Activated CD4-positive, alpha-beta T cell treated with anti-CD3 and anti-CD28 coated beads, Interleukin-2, amount 50 U/mL, for 24 hours (primary cell): ENCODE measurements at regions not wholly inside any gene's neighbourhood (a gene's known extent, or its start where the extent isn't known, plus 50 kb on each side); places are given as distances from the start of the nearest gene placed in this dataset.

ENCODE experiments used
- DNase-seq, 2 donors: peaks; one replicate each; pipeline ENCODE4 v3.0.0-alpha.2; 2020; ENCODE audit warnings: low read depth in 1 of 2, low spot score in 1 of 2

DNA sequence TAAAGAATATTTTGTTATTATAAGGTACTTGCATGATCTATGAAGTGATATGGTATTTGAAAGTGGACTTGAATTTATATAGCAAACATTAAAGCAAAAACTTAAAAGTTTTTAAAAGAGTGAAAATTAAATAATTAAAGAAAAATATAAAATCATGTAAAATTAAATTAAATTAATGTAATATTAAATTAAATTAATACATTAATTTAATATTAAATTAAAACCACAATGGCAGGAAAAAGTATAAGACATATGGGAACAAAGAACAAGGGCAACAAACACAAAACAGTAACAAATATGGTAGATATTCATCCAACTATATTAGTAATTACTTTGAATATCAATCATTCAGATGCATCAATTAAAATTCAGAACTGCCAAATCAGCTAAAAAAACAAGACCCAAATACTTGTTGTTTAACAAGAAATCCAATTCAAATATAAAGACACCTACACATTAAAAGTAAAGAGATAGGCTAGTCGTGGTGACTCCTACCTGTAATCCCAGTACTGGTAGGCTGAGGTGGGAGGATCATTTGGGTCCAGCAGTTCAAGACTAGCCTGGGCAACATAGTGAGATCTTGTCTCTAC is 992.2 kb upstream of the MIR17HG start:
- no peak for DNase-seq

DNA sequence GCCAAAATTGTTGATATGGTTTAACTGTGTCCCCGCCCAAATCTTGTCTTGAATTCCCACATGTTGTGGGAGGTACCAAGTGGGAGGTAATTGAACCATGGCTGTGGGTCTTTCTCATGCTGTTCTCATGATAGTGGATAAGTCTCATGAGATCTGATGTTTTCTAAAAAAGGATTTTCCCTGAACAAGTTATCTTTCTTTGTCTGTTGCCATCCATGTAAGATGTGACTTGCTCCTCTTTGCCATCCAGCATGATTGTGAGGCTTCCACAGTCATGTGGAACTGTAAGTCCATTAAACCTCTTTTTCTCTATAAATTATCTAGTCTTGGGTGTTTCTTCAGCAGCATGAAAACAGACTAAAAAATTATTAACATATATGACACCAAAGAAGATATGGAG is 986.7 kb upstream of the MIR17HG start:
- DNase-seq = no peak

DNA sequence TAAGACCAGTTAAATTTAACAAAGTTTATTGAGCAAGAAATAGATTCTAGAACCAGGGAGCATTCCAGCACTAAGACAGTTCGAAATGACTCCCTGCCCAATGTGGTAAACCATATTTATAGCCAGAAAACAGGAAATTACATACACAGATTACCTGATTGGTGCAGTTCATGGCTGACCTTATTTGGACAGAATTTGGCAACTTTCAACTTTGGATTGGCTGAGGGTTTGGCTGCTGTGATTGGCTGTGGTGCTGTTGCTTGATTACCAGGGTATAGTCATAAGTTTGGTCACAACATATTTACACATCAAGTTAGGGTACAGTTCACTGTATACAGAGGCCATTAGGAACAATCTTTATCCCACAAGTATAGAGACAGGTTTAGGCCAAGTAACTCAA is 984.8 kb upstream of the MIR17HG start:
- DNase-seq = no peak

DNA sequence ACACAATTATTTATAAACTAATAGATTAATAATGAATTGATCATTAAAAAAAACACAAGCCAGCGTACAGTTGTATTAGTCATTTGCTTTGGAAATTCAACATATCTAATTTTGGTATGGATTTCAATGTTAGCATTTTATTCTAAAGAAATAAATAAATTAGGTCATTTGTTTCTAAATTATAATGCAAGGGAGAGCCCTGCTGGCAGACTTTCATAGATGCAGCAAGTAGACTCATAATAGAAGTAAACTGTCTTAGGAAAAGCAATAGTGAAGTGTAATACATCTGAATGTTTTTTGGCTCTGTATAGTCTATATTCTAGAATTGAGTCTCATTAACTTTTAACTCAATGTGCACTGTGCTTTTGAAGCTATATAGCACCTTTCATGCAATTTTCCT is 982.4 kb upstream of the MIR17HG start:
- DNase-seq = no peak

DNA sequence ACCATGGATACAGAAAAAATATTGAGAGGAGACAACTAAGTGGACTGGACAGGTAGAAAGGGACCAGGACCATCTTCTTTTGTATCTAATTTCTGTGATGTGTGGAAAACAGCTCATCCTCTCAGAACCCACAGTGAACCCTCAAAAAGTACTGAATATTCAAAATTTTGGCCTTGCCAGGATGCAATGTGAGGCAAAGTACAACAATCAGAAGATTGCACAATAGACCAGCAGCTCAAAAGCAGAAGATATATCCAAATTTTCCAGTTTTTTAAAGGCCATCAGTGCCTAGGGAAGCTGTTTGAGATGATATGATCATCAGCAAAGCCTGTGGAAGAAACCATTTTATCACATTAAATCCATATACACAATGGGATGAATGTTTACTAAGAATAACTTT is 973.3 kb upstream of the MIR17HG start:
- no peak for DNase-seq

DNA sequence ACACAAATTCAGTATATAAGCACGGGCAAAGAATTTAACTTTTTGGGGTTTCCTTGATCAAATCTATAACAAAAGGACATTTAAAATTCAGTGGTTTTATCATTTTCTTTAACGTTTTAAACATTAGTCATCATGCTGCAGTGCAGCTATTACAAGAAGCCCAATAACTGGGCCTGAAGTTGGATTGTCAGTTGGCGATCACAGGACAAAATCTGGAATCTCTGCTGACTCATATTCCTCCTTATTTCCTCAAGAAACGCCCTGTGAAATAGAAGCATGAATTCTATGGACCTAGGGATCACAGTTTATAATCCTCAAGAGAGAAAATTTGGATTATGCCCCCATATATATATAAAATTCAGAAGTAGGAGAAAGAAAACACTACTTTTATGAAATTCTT is 971.6 kb upstream of the MIR17HG start:
- no peak for DNase-seq

DNA sequence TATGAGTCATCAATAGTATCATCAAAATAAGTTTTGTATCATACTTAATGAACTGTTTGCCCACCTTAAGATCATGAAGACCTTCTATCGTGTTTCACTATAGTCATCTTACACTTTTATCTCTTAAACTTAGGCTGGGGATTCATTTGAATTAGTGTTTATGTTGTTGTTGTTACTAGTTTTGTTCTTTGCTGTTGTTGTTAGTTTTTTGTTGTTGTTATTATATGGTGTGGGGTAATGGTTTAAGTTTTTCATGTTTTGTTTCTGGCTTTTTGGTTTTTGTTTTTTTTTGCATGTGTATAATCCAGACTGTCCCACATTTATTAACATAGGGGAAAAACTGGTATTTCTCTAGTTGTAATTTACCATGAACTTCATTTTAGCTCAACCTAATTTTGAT is 965.1 kb upstream of the MIR17HG start:
- no peak for DNase-seq

DNA sequence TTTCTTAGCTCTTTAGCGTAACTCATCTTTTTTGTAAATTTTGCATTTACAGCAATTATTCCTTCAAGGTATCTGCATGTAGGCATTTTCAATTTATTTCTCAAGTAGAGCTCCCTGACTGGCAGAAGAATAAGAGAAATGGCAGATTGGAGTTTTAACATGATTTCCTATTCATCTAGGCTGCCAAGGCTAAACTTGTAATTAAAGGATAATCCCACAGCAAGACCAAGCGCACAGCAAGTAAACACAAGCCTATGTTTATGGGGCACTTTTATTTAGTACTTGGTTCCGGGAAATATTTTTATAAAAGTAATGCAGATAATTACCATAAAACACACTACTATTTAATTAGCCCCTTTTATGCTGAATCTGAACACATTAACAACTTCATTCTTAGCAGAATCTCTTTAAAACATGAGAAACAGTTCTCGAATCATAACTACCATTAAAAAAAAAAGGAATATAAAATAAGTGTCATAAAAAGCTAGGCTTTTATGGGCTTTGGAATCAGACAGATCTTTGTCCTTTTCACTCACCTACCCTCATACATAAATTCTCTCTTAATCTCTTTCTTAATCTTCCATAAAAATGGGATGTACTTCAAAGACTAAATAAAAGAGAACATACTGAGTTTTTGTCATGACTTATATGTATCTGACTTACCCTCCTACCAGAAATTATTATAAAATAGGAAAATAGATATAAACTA is 961.6 kb upstream of the MIR17HG start:
- DNase-seq = no peak

DNA sequence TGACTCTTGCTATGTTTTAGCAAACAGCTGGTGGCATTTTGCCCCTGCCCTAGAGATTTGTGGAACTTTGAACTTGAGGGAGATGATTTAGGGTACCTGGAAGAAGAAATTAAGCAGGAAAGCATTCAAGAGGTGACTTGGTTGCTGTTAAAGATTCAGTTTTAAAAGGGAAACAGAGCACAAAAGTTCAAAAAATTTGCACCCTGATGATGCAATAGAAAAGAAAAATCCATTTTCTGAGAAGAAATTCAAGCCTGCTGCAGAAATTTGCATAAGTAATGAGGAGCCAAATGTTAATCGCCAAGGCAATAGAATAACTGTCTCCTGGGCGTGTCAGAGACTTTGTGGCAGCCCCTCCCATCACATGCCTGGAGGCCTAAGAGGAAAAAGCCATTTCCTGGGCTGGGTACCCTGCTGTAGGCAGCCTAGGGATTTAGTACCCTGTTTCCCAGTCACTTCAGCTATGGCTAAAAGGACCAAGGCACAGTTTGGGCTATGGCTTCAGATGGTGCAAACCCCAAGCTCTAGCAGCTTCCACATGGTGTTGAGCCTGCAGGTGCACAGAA is 958.5 kb upstream of the MIR17HG start:
- no peak for DNase-seq

DNA sequence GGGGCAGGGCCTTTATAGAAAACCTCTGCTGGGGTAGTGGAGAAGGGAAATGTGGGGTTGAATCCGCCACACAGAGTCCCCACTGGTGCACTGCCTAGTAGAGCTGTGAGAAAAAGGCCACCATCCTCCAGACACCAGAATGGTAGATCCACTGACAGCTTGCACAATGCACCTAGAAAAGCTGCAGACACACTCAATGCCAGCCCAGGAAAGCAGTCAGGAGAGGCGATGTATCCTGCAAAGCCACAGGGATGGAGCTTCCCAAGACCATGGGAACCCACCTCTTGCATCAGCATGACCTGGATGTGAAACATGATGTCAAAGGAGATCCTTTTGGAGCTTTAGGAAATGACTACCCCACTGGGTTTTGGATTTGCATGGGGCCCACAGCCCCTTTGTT is 958.0 kb upstream of the MIR17HG start:
- no peak for DNase-seq

DNA sequence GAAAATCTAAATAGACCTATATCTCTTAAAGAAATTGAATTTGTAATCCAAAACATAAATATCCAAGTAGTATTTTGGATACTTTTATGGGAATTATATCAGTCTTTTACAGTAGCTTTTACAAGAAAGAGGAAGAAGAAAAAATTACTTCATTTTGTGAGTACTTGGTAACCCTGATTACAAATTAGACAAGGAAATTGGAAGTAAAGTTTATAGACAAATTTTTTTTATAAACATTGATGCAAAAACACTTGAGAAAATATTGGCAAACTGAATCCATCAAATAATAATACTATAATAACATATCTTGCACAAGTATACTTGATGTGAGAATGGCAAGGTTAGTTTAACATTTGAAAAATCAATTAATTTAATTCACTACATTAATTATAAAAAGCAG is 954.1 kb upstream of the MIR17HG start:
- DNase-seq = no peak

DNA sequence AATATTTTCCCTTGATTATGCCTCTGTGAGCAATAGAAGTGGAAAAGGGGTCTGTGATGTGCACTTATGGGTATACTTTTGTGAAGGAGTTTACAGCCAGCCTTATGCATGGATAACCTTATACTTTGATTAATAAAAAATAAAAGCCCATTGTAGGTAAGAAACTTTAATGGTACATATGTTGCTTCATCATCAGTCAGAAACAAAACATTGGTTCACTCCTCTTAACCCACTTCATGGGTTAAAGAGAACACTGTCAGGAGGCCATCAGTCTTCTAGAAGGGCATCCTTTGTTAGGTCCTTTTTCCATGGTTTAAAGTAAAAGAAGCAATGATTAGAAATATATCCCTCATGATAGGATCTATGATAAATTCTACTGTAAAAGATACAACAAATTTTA is 952.1 kb upstream of the MIR17HG start:
- DNase-seq = no peak

DNA sequence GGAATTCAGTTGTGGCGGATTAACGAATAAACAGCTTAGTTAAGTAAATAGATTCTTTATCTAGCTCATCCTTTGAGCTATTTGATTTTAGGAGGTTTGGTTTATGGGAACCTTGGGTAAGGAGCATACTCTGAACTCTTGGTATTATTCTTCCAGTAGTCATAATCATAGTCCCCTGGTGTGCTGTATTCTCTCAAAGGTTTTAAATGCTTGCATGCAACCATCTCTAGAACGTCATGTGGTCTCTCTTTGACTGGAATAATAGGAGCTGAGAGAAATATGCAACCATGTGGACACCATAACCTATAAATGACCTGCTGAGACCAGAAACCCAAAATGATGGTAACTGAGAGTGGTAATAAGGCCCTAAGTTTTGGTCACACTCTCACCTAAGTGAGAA is 951.6 kb upstream of the MIR17HG start:
- no peak for DNase-seq

DNA sequence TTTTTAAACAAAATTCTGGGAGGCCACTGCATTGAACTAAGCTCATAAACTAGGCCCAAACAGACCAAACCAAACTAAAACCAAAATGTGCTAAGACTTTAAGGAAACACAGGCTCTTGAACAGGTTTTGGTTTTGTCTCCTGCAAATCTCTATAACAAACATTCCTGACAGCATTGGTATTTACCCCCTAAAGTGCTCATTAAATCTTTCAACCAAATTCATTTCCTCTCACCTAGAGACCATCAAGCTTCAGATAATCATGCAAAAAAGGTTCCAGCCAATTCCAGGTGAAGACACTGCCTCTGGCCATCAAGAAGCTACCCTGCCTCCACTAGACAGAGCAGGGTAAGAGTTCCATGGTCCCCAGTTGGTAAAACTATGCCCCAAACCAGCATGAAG is 951.2 kb upstream of the MIR17HG start:
- no peak for DNase-seq

DNA sequence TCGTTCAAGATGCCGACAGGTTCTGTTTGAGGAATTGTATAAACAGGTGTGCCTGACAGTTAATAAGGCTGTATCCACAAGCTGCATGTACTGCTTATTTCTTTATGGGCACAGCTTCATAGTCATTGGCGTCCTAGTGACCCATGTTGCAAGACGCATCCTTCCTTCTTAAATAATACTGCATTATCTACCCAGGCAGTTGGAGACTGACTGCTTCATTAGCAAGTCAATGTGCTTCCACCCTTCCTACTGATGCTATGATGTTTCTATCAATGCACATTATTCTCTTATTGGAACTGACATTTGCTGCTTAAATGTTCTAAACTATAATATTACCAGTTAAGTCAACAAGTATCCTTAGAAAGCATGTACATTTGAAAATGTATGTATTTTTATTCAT is 950.0 kb upstream of the MIR17HG start:
- no peak for DNase-seq

DNA sequence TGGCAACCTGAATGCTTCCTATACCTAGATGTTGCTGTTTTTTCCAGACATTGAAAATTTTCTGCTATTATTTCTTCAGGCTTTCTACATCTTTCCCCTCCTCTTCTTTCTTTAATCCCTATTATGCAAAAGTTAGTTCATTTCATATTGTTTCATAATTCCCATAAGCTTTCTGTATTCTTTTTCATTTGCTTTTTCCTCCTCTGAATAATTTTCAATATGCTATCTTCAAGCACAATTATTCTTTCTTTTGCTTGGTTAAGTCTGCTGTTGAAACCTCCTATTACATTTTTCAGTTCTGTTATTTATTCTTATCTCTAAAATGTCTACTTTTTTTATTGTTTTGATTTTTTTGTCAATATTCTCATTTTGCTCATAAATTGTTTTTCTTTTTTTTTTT is 947.1 kb upstream of the MIR17HG start:
- no peak for DNase-seq

DNA sequence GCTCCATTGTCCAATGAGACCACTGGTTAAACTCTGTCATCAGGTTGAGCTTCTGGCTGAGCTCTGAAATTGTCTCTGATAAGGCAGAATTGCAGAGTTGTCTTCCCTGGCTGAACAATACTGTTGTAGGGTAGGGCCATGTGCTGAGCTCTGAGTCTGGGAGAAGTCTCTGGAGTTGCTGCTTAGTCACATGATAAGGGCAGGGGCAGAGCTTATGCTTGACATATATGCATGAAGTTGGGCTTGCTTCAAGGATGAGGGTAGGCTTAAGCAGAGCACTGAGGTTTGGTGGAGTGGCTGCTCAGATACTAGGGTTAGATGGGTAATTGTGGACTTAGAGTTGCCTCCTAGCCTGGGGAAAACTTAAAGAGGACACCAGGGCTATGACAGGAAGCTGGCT is 946.3 kb upstream of the MIR17HG start:
- no peak for DNase-seq

DNA sequence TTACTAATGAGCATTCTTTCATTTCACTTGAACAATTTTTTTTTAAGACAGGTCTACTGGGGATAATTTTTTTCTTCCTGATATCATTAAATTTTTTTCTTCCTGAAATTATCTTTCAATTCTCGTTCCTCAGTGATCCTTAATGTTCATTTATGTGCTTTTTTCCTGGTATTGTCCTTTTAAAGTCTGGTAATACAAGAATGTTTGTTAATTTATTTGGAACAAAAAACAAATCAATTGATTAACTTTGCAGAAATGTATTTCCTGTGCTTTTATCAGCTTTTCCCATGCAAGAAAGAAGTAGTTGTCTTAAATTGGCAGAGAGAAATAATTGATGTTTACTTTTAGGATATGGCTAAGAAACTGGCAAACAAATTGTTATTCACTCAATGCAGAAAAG is 945.4 kb upstream of the MIR17HG start:
- no peak for DNase-seq

DNA sequence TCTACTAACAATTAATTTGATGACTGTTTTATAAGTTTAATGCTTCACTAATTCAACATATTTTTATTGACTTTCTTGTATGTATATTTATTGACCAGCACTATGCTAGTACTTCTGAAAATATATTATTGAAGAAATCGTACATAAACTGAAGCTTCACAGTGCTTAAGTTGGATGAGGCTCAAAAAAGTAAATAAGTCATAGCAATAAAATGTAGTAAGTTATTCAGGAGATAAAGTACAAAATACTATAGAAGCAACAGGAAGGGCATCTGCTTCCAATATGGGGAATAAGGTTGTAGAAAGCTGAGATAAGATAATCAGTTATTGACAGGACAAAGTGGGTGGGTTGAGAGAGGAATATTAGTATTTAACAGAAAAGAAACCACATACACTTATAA is 944.9 kb upstream of the MIR17HG start:
- DNase-seq = no peak

DNA sequence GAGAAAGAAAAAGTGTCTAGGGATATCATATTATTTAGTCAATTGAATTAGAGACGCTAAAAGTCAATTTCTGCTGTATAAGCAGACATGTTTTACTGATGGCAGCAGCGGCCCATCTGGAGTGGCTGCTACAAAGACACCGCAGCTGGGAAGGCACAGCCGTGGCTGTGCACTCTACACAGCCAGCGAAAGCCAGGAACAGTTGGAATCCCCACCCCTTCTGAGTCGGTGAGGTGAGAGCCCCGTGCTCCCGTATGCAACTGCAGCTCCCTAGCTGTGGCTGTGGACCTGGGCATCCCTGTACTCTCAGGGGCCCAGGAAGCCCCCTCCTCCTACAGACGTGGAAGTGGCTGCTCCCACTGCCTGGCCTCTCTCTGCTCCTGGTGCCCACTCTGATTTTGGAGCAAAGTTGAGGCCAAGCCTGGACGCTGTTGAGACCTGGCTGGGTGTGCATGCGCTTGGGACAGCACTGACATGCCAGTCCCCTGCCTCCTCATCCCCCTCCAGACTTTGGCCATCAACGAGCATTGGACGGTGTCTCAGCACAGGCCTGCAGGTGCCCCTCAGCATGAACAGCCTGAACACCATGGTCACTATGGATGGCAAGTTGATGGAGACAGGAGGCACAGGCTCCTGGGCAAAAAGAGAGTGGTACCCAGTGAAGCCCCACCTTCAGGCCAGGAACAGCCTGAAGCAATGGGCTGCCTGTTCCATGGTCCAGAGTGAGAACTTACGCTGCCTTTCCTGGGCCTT is 944.0 kb upstream of the MIR17HG start:
- no peak for DNase-seq

DNA sequence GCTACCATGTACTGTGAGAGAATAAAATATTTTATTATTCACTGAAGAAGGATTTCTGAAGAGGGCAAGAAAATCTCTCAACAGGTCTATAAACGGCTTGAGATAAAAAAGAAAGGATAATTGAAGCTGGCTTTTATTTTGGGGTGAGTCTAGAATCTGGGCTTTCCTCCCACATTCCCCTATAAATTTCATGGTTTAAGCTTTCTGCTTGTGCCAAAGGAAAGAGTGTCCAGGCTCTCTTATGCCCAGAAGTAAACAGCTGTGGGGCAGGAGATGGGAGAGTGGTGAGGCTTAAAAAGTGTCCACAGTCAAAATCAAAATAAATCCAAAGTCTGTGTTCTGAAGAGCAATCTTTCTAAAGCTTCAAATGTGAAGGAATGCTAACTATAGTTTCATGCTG is 942.2 kb upstream of the MIR17HG start:
- DNase-seq = no peak

DNA sequence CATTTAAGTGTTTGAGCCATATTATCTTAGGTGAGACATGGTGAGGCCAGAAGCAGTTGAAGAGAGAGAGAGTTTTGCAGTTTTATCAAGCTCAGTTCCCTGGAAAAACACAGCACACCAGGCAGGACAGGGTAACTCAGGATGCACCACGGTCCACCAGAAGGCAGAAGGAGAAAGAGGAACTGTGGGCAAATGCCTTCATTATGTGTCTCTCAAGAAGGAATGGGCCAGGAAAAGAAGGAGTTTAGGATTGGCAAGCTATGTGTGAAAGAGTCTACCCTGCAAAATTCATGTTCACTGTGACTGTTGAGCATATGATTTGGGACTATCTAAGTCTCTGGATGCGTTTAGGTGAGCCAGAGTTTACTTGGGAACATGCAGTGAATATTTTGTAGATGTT is 934.5 kb upstream of the MIR17HG start:
- DNase-seq = no peak
